Panc1 (cell line): ENCODE measurements at regions not wholly inside any gene's neighbourhood (a gene's known extent, or its start where the extent isn't known, plus 50 kb on each side); places are given as distances from the start of the nearest gene placed in this dataset.

ENCODE experiments used
- ATAC-seq: fragments of 200-7000 bp; cut with Tn5 transposase; 2 replicates; pipeline ENCODE4 v1.9.1; 2020; ENCODE audit warnings: mild to moderate bottlenecking, moderate library complexity
- BruUV-seq: library from RNA; stranded (reverse); fragments of 400-500 nt; replicated peaks from 2 replicates; lab custom pipeline; 2021; lab: Mats Ljungman, UMichigan
- CTCF ChIA-PET: fragments of 300-600 bp; sonication (Branson Sonifier 250); formaldehyde crosslinking; loops from one replicate; lab custom pipeline; 2022; ENCODE audit warnings: antibody characterized with exemption; lab: Charles Lee
- POLR2A ChIA-PET: fragments of 300-600 bp; sonication (Branson Sonifier 250); formaldehyde crosslinking; loops from one replicate; lab custom pipeline; 2022; ENCODE audit warnings: antibody characterized with exemption; lab: Charles Lee
- DNase-seq: peaks from one replicate; pipeline ENCODE4 v3.0.0-alpha.2; 2010; ENCODE audit warnings: low read depth, low spot score
- H3K27ac ChIP-seq: 2 replicates; pipeline ENCODE4 v1.5.1; 2011; ENCODE audit warnings: mild to moderate bottlenecking, low read length, inconsistent platforms
- H3K27me3 ChIP-seq: fragments of 200-500 bp; sonication (Bioruptor generic); 2 replicates; pipeline ENCODE4 v1.6.0; 2014; ENCODE audit warnings: low read length, inconsistent platforms; ENCODE audit not compliant: control insufficient read depth, insufficient read depth
- H3K36me3 ChIP-seq: fragments of 200-500 bp; sonication (Bioruptor generic); 2 replicates; pipeline ENCODE4 v1.5.1; 2014; ENCODE audit warnings: inconsistent platforms, mild to moderate bottlenecking, low read length, moderate library complexity; ENCODE audit not compliant: control insufficient read depth, insufficient read depth
- H3K4me1 ChIP-seq: 2 replicates; pipeline ENCODE4 v1.5.1; 2011; ENCODE audit warnings: inconsistent platforms, mild to moderate bottlenecking, low read length, moderate library complexity; ENCODE audit not compliant: control insufficient read depth, insufficient read depth
- H3K4me3 ChIP-seq, 2 experiments: 2 replicates each; pipeline ENCODE4 v1.5.1; 2011 to 2012; ENCODE audit warnings: low read depth in 2 of 2, low read length in 2 of 2, mild to moderate bottlenecking in 2 of 2, inconsistent platforms in 1 of 2, moderate library complexity in 1 of 2
- H3K9me3 ChIP-seq: fragments of 200-500 bp; sonication (Bioruptor generic); 2 replicates; pipeline ENCODE4 v1.5.1; 2014; ENCODE audit warnings: low read depth, mild to moderate bottlenecking, inconsistent platforms, low read length, moderate library complexity; ENCODE audit not compliant: control insufficient read depth, insufficient read depth
- POLR2AphosphoS5 ChIP-seq: IDR thresholded peaks from 2 replicates; pipeline ENCODE4 v1.6.1; 2012; ENCODE audit warnings: mild to moderate bottlenecking, low read depth, low read length, moderate library complexity
- REST ChIP-seq, 2 experiments: IDR thresholded peaks; 2 replicates each; pipeline ENCODE4 v1.6.1; 2011 to 2012; ENCODE audit warnings: low read depth in 2 of 2, control low read depth in 1 of 2, low read length in 1 of 2, mild to moderate bottlenecking in 1 of 2, moderate library complexity in 1 of 2; ENCODE audit not compliant: insufficient read depth in 1 of 2
- SIN3A ChIP-seq: IDR thresholded peaks from 2 replicates; pipeline ENCODE4 v1.6.1; 2012; ENCODE audit warnings: low read depth, mild to moderate bottlenecking, low read length, moderate library complexity, borderline replicate concordance; ENCODE audit not compliant: insufficient read depth
- TCF7L2 ChIP-seq: IDR thresholded peaks from 2 replicates; pipeline ENCODE4 v1.6.1; 2011; ENCODE audit warnings: mild to moderate bottlenecking, low read depth, low read length, inconsistent platforms
- in situ Hi-C: cut with HindIII; loops from 2 replicates; pipeline ENCODE4 v1.10.0; 2016; ENCODE audit warnings: low sequenced_read_pairs, low pct_unique_long_range_greater_than_20kb
- intact Hi-C: fragments of 100-400 bp; cut with micrococcal nuclease; formaldehyde crosslinking; loops from one replicate; pipeline ENCODE4 v1.10.0; 2022; ENCODE audit not compliant: unreplicated experiment
- TF ChIP-seq, protein P1 (sequence below): fragments of 450-650 bp; IDR thresholded peaks from 2 replicates; pipeline ENCODE4 v1.5.1; 2017; ENCODE audit warnings: mild to moderate bottlenecking

DNA sequence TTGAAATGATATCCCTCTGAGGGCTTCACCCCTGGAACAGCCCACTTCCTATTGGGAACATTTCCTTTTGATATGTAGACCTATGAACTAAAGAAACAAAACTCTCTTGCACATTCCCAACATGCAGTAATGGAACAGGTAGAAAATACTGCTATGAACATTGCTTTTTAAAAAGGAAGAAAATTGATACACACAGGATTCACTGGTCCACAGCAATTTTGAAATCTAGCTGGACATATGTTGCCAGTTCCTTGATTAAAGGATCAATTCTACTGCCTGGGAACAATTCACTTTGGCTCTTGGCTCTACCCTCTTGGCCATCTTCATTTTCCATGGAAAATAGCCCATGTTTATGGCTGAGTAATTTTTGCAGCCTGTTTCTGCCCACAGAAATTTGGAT lies 74.9 kb upstream of the ZNF280D start:
- H3K4me3 ChIP-seq, result no peak overlapping the region
- ChIA-PET POLR2A (no interaction called here), CTCF (no interaction called here)
- H3K9me3 ChIP-seq, result peaks cover 7% of the 10 kb centered on the region; the same call in 1 of the 2 replicates
- TF ChIP-seq REST (IDR thresholded peaks at IDR 0.05; ENCODE audit: insufficient read depth in 1 of 2, low read depth in 2 of 2, low read length in 1 of 2) (no peak), POLR2AphosphoS5 (no peak), SIN3A (no peak), TCF7L2 (no peak)
- TF ChIP-seq, protein P1, sequence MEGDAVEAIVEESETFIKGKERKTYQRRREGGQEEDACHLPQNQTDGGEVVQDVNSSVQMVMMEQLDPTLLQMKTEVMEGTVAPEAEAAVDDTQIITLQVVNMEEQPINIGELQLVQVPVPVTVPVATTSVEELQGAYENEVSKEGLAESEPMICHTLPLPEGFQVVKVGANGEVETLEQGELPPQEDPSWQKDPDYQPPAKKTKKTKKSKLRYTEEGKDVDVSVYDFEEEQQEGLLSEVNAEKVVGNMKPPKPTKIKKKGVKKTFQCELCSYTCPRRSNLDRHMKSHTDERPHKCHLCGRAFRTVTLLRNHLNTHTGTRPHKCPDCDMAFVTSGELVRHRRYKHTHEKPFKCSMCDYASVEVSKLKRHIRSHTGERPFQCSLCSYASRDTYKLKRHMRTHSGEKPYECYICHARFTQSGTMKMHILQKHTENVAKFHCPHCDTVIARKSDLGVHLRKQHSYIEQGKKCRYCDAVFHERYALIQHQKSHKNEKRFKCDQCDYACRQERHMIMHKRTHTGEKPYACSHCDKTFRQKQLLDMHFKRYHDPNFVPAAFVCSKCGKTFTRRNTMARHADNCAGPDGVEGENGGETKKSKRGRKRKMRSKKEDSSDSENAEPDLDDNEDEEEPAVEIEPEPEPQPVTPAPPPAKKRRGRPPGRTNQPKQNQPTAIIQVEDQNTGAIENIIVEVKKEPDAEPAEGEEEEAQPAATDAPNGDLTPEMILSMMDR, result no peak
- in situ Hi-C loops, result no loop called here
- DNase-seq, result no peak
- ATAC-seq, result no peak
- no peak overlapping the region for H3K27ac ChIP-seq
- intact Hi-C loops, result no loop called here
- peaks cover 4% of the 10 kb centered on the region for H3K4me1 ChIP-seq
- no peaks in the 10 kb centered on the region; the same call in 1 of the 2 replicates for H3K27me3 ChIP-seq
- H3K36me3 ChIP-seq, result no peaks in the 10 kb centered on the region
- no TSS peak for BruUV-seq

DNA sequence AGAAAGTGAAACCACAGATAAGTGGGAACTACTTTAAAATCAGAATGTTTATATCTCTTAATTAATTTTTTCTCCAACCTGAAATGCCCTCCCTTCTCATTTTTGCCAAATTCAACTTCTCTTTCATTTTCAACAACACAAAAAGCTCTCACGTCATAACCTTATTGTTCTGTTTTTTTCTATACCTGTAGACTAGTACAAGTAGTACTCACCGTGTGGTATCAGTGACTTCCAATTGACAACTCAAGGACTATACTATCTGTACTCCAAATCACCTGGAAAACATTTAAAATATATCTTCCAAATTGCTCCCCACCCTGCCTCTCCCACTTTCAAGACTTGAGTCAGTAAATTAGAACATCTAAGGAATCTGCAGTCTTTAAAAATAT lies 72.8 kb upstream of the ZNF280D start:
- in situ Hi-C loops (no loop called here), intact Hi-C loops (no loop called here)
- Histone ChIP-seq H3K27me3 (peaks cover 3% of the 10 kb centered on the region; the same call in 1 of the 2 replicates), H3K4me1 (peaks cover 4% of the 10 kb centered on the region), H3K27ac (no peak overlapping the region), H3K9me3 (peaks cover 7% of the 10 kb centered on the region; the same call in 1 of the 2 replicates), H3K36me3 (no peaks in the 10 kb centered on the region), H3K4me3 (peak overlapping the region in 1 of 2 experiments; percentile 15; a peak in 1 of 4 replicates)
- TF ChIP-seq POLR2AphosphoS5 (no peak), TCF7L2 (no peak), SIN3A (no peak), REST (IDR thresholded peaks at IDR 0.05; ENCODE audit: insufficient read depth in 1 of 2, low read depth in 2 of 2, low read length in 1 of 2) (no peak)
- TF ChIP-seq, protein P1, result no peak
- BruUV-seq, result no TSS peak
- ATAC-seq (no peak), DNase-seq (no peak)
- POLR2A ChIA-PET, result no interaction called here
- CTCF ChIA-PET, result no interaction called here
